SK-N-SH (cell line): ENCODE measurements at regions not wholly inside any gene's neighbourhood (a gene's known extent, or its start where the extent isn't known, plus 50 kb on each side); places are given as distances from the start of the nearest gene placed in this dataset.

Source experiments
- CTCF ChIA-PET: fragments of 300-600, 350-600 bp; formaldehyde crosslinking; extraction: SDS; loops from one replicate; lab custom pipeline; 2021; lab: Yijun Ruan, JAX
- POLR2A ChIA-PET: fragments of 350-600 bp; sonication (Branson Sonifier 250); formaldehyde crosslinking; extraction: SDS; loops from one replicate; lab custom pipeline; 2020; ENCODE audit warnings: antibody characterized with exemption, inconsistent platforms; lab: Yijun Ruan, JAX
- DNase-seq: peaks from one replicate; pipeline ENCODE4 v3.0.0; 2012
- H2AFZ ChIP-seq: fragments of 200-600 bp; sonication (generic); 2 replicates; pipeline ENCODE4 v1.8.1; 2016; ENCODE audit warnings: antibody characterized with exemption, mild to moderate bottlenecking, low read depth
- H3F3A ChIP-seq: fragments of 200-600 bp; sonication (generic); replicated peaks from 2 replicates; pipeline ENCODE3; 2016; ENCODE audit warnings: antibody characterized with exemption, mild to moderate bottlenecking; ENCODE audit not compliant: insufficient read depth
- H3K27ac ChIP-seq, 2 experiments: fragments of 200-500 bp in 1 of 2; fragments of 200-600 bp in 1 of 2; sonication (Bioruptor generic) in 1 of 2; sonication (generic), shearing (Covaris generic) in 1 of 2; 2 replicates each; pipeline versions ENCODE4 v1.5.1 to v1.6.1; 2014 to 2016; ENCODE audit warnings: low read depth in 2 of 2, inconsistent platforms in 1 of 2, low read length in 1 of 2, mild to moderate bottlenecking in 1 of 2, mixed read lengths in 1 of 2
- H3K27me3 ChIP-seq: fragments of 200-600 bp; sonication (generic), shearing (Covaris generic); 2 replicates; pipeline ENCODE4 v1.6.1; 2016; ENCODE audit warnings: mixed run types; ENCODE audit not compliant: insufficient read depth
- H3K36me3 ChIP-seq, 2 experiments: fragments of 200-500 bp in 1 of 2; fragments of 200-600 bp in 1 of 2; sonication (Bioruptor generic) in 1 of 2; sonication (generic) in 1 of 2; replicated peaks in 1 of 2; 2 replicates each; pipeline versions ENCODE3 to v1.5.1; 2014 to 2016; ENCODE audit warnings: low read length in 1 of 2, mild to moderate bottlenecking in 1 of 2; ENCODE audit not compliant: insufficient read depth in 2 of 2, control insufficient read depth in 1 of 2
- H3K4me1 ChIP-seq, 2 experiments: fragments of 200-500 bp in 1 of 2; fragments of 200-600 bp in 1 of 2; sonication (Bioruptor generic) in 1 of 2; sonication (generic), shearing (Covaris generic) in 1 of 2; 2 replicates each; pipeline versions ENCODE4 v1.5.1 to v1.6.1; 2014 to 2016; ENCODE audit warnings: low read depth in 1 of 2, low read length in 1 of 2, mixed run types in 1 of 2; ENCODE audit not compliant: insufficient read depth in 2 of 2, control insufficient read depth in 1 of 2
- H3K4me2 ChIP-seq: fragments of 200-600 bp; sonication (generic), shearing (Covaris generic); 2 replicates; pipeline ENCODE4 v1.6.1; 2017; ENCODE audit warnings: mixed run types
- H3K4me3 ChIP-seq, 2 experiments: fragments of 200-500 bp in 1 of 2; fragments of 200-600 bp in 1 of 2; sonication (Bioruptor generic) in 1 of 2; sonication (generic), shearing (Covaris generic) in 1 of 2; 2 replicates each; pipeline versions ENCODE4 v1.5.1 to v1.8.1; 2014 to 2016; ENCODE audit warnings: low read depth in 2 of 2, inconsistent platforms in 1 of 2, low read length in 1 of 2, mild to moderate bottlenecking in 1 of 2, mixed read lengths in 1 of 2, moderate library complexity in 1 of 2
- H3K79me2 ChIP-seq: fragments of 200-600 bp; sonication (generic); 2 replicates; pipeline ENCODE4 v1.8.1; 2017; ENCODE audit warnings: mild to moderate bottlenecking; ENCODE audit not compliant: insufficient read depth
- H3K9ac ChIP-seq: fragments of 200-600 bp; sonication (generic); 2 replicates; pipeline ENCODE4 v1.6.1; 2017; ENCODE audit warnings: mixed run types
- H3K9me2 ChIP-seq: fragments of 200-600 bp; sonication (generic); 2 replicates; pipeline ENCODE4 v1.6.1; 2017; ENCODE audit warnings: mixed run types
- H3K9me3 ChIP-seq: fragments of 200-600 bp; sonication (generic); 2 replicates; pipeline ENCODE4 v1.6.1; 2017; ENCODE audit warnings: mixed run types, mild to moderate bottlenecking, moderate library complexity
- H4K20me1 ChIP-seq: fragments of 200-600 bp; sonication (generic); 2 replicates; pipeline ENCODE4 v1.6.1; 2017; ENCODE audit warnings: mild to moderate bottlenecking, mixed run types; ENCODE audit not compliant: insufficient read depth
- ELF1 ChIP-seq: IDR thresholded peaks from 2 replicates; pipeline ENCODE4 v1.4.0; 2012
- EZH2phosphoT487 ChIP-seq: fragments of 200-600 bp; sonication (generic); IDR thresholded peaks from 2 replicates; pipeline ENCODE4 v1.6.1; 2017; ENCODE audit warnings: low read depth, mixed run types, mild to moderate bottlenecking, antibody characterized with exemption, moderate library complexity, borderline replicate concordance
- FOSL2 ChIP-seq: IDR thresholded peaks from 2 replicates; pipeline ENCODE4 v1.4.0; 2012; ENCODE audit warnings: low read depth, mild to moderate bottlenecking, moderate library complexity, borderline replicate concordance
- FOXJ3 ChIP-seq: sonication (generic); formaldehyde crosslinking; IDR thresholded peaks from 2 replicates; pipeline ENCODE4 v1.5.1; 2020; ENCODE audit warnings: mild to moderate bottlenecking, missing genetic modification reagents
- FOXM1 ChIP-seq: IDR thresholded peaks from 2 replicates; pipeline ENCODE4 v1.4.0; 2012; ENCODE audit warnings: low read depth, mild to moderate bottlenecking
- GABPA ChIP-seq: IDR thresholded peaks from 2 replicates; pipeline ENCODE4 v1.4.0; 2012; ENCODE audit warnings: low read depth, mild to moderate bottlenecking
- GATA2 ChIP-seq: sonication (generic); formaldehyde crosslinking; IDR thresholded peaks from 2 replicates; pipeline ENCODE4 v1.5.0; 2020; ENCODE audit warnings: mild to moderate bottlenecking, missing genetic modification reagents
- MXI1 ChIP-seq: IDR thresholded peaks from 2 replicates; pipeline ENCODE4 v1.6.1; 2012; ENCODE audit warnings: mild to moderate bottlenecking, low read depth, low read length, improper control_type of control experiment
- NFIC ChIP-seq: IDR thresholded peaks from 2 replicates; pipeline ENCODE4 v1.4.0; 2012; ENCODE audit warnings: borderline replicate concordance
- NRF1 ChIP-seq: IDR thresholded peaks from 2 replicates; pipeline ENCODE4 v1.6.1; 2012; ENCODE audit warnings: low read depth, mild to moderate bottlenecking, low read length
- POLR2AphosphoS5 ChIP-seq: IDR thresholded peaks from 2 replicates; pipeline ENCODE4 v1.6.1; 2012; ENCODE audit warnings: low read depth, low read length
- RAD21 ChIP-seq: IDR thresholded peaks from 2 replicates; pipeline ENCODE4 v1.6.1; 2012; ENCODE audit warnings: mild to moderate bottlenecking, low read length
- RXRA ChIP-seq: IDR thresholded peaks from 2 replicates; pipeline ENCODE4 v1.4.0; 2012; ENCODE audit warnings: low read depth, mild to moderate bottlenecking, borderline replicate concordance
- YY1 ChIP-seq: IDR thresholded peaks from 2 replicates; pipeline ENCODE4 v1.4.0; 2012; ENCODE audit warnings: low read depth, mild to moderate bottlenecking
- WGBS: methylation state at CpG from one replicate; pipeline ENCODE4 v1.1.6; 2017; ENCODE audit warnings: low lambda C conversion rate; 5-methylcytosine and 5-hydroxymethylcytosine counted together
- TF ChIP-seq, protein P1 (sequence below): IDR thresholded peaks from 2 replicates; pipeline ENCODE4 v1.4.0; 2012; ENCODE audit warnings: low read depth, borderline replicate concordance
- TF ChIP-seq, protein P2 (sequence below): IDR thresholded peaks from 2 replicates; pipeline ENCODE4; 2012
- TF ChIP-seq, protein P3 (sequence below): fragments of 150-350 bp; IDR thresholded peaks from 2 replicates; pipeline ENCODE4 v1.6.1; 2017; ENCODE audit warnings: antibody characterized with exemption, low read length, low read depth, borderline replicate concordance
- TF ChIP-seq, protein P4 (sequence below): IDR thresholded peaks from 2 replicates; pipeline ENCODE4 v1.6.1; 2012; ENCODE audit warnings: mild to moderate bottlenecking, low read depth, low read length, moderate library complexity
- TF ChIP-seq, protein P5 (sequence below): IDR thresholded peaks from 2 replicates; pipeline ENCODE4 v1.4.0; 2012; ENCODE audit warnings: low read depth, borderline replicate concordance

DNA sequence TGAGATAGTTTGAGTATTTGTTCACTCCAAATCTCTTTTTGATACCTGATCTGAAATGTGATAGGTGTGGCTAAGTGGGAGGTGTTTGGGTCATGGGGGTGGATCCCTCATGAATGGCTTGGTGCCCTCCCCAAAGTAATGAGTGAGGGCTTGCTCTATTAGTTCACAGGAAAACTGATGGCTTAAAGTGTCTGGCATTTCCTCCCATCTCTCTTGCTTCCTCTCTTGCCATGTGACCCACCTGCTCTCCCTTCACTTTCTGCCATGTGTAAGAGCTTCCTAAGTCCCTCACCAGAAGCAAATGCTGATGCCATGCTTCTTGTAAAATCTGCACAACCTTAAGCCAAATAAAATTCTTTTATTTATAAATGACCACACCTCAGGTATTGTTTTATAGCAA lies 61.1 kb downstream of the MAD2L1 start:
- no peak overlapping the region for H3K4me2 ChIP-seq
- no peaks in the 10 kb centered on the region for H3K9me2 ChIP-seq
- no peaks in the 10 kb centered on the region for H4K20me1 ChIP-seq
- H3K9ac ChIP-seq = no peak overlapping the region
- no peak overlapping the region for H2AFZ ChIP-seq
- peaks cover 0 to 2% of the 10 kb centered on the region in 2 experiments; a peak in 3 of 4 replicates for H3K4me1 ChIP-seq
- no peaks in the 10 kb centered on the region for H3F3A ChIP-seq
- H3K36me3 ChIP-seq = no peaks in the 10 kb centered on the region
- CTCF ChIA-PET = interaction anchor here (1.1 kb wide), 1 partner anchor 45 kb away, joined by 3 read pairs; no protein-coding TSS in a partner anchor
- no peaks in the 10 kb centered on the region for H3K27me3 ChIP-seq
- H3K79me2 ChIP-seq = no peaks in the 10 kb centered on the region
- H3K27ac ChIP-seq = no peak overlapping the region
- no peak for TF ChIP-seq GABPA
- no peak for TF ChIP-seq FOXM1
- TF ChIP-seq EZH2phosphoT487 = no peak
- no peak for TF ChIP-seq POLR2AphosphoS5
- TF ChIP-seq, protein P1, sequence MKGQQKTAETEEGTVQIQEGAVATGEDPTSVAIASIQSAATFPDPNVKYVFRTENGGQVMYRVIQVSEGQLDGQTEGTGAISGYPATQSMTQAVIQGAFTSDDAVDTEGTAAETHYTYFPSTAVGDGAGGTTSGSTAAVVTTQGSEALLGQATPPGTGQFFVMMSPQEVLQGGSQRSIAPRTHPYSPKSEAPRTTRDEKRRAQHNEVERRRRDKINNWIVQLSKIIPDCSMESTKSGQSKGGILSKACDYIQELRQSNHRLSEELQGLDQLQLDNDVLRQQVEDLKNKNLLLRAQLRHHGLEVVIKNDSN = no peak
- TF ChIP-seq RXRA = no peak
- TF ChIP-seq NRF1 = no peak
- TF ChIP-seq, protein P2, sequence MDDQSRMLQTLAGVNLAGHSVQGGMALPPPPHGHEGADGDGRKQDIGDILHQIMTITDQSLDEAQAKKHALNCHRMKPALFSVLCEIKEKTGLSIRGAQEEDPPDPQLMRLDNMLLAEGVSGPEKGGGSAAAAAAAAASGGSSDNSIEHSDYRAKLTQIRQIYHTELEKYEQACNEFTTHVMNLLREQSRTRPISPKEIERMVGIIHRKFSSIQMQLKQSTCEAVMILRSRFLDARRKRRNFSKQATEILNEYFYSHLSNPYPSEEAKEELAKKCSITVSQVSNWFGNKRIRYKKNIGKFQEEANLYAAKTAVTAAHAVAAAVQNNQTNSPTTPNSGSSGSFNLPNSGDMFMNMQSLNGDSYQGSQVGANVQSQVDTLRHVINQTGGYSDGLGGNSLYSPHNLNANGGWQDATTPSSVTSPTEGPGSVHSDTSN = no peak
- no peak for TF ChIP-seq FOSL2
- TF ChIP-seq, protein P3, sequence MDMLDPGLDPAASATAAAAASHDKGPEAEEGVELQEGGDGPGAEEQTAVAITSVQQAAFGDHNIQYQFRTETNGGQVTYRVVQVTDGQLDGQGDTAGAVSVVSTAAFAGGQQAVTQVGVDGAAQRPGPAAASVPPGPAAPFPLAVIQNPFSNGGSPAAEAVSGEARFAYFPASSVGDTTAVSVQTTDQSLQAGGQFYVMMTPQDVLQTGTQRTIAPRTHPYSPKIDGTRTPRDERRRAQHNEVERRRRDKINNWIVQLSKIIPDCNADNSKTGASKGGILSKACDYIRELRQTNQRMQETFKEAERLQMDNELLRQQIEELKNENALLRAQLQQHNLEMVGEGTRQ = no peak
- TF ChIP-seq NFIC = no peak
- TF ChIP-seq RAD21 = no peak
- H3K9me3 ChIP-seq = no peaks in the 10 kb centered on the region
- POLR2A ChIA-PET = no interaction called here
- DNase-seq = no peak
- no peak overlapping the region for H3K4me3 ChIP-seq

DNA sequence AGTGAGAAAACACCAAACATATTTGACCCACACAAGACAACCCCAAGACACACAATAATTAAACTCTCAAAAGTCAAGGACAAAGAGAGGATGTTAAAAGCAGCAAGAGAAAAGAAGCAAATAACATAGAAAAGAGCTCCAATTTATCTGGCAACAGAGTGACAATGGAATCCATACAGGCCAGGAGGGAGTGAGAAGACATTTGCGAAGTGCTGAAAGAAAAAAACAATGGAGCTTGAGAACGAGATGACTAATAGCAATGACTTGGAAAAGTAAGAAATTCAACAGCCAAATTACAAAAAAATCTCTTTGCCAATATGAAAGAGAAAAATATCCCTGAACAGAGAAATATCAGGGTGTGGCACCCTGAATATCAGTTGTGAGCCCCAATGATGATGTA lies 61.6 kb downstream of the MAD2L1 start:
- no peaks in the 10 kb centered on the region for H3K9me3 ChIP-seq
- H3K9me2 ChIP-seq = no peaks in the 10 kb centered on the region
- peaks cover 0 to 3% of the 10 kb centered on the region in 2 experiments; a peak in 3 of 4 replicates for H3K4me1 ChIP-seq
- no peak overlapping the region for H3K27ac ChIP-seq
- no peak overlapping the region for H2AFZ ChIP-seq
- no peak overlapping the region for H3K9ac ChIP-seq
- no peak for DNase-seq
- no peak overlapping the region for H3K4me3 ChIP-seq
- no peaks in the 10 kb centered on the region for H3K79me2 ChIP-seq
- H3K36me3 ChIP-seq = no peaks in the 10 kb centered on the region
- H3K27me3 ChIP-seq = no peaks in the 10 kb centered on the region
- no peaks in the 10 kb centered on the region for H4K20me1 ChIP-seq
- H3K4me2 ChIP-seq = no peak overlapping the region
- no peaks in the 10 kb centered on the region for H3F3A ChIP-seq
- WGBS = 41% methylated on average over 2 of the region's 2 CpGs
- ChIA-PET CTCF (no interaction called here), POLR2A (no interaction called here)
- TF ChIP-seq, protein P4, sequence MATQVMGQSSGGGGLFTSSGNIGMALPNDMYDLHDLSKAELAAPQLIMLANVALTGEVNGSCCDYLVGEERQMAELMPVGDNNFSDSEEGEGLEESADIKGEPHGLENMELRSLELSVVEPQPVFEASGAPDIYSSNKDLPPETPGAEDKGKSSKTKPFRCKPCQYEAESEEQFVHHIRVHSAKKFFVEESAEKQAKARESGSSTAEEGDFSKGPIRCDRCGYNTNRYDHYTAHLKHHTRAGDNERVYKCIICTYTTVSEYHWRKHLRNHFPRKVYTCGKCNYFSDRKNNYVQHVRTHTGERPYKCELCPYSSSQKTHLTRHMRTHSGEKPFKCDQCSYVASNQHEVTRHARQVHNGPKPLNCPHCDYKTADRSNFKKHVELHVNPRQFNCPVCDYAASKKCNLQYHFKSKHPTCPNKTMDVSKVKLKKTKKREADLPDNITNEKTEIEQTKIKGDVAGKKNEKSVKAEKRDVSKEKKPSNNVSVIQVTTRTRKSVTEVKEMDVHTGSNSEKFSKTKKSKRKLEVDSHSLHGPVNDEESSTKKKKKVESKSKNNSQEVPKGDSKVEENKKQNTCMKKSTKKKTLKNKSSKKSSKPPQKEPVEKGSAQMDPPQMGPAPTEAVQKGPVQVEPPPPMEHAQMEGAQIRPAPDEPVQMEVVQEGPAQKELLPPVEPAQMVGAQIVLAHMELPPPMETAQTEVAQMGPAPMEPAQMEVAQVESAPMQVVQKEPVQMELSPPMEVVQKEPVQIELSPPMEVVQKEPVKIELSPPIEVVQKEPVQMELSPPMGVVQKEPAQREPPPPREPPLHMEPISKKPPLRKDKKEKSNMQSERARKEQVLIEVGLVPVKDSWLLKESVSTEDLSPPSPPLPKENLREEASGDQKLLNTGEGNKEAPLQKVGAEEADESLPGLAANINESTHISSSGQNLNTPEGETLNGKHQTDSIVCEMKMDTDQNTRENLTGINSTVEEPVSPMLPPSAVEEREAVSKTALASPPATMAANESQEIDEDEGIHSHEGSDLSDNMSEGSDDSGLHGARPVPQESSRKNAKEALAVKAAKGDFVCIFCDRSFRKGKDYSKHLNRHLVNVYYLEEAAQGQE = no peak
- TF ChIP-seq MXI1 (no peak), YY1 (no peak), NRF1 (no peak), FOXJ3 (CRISPR knock-in tag) (no peak), GATA2 (CRISPR knock-in tag) (no peak), POLR2AphosphoS5 (no peak), ELF1 (no peak), NFIC (no peak)
- TF ChIP-seq, protein P5, sequence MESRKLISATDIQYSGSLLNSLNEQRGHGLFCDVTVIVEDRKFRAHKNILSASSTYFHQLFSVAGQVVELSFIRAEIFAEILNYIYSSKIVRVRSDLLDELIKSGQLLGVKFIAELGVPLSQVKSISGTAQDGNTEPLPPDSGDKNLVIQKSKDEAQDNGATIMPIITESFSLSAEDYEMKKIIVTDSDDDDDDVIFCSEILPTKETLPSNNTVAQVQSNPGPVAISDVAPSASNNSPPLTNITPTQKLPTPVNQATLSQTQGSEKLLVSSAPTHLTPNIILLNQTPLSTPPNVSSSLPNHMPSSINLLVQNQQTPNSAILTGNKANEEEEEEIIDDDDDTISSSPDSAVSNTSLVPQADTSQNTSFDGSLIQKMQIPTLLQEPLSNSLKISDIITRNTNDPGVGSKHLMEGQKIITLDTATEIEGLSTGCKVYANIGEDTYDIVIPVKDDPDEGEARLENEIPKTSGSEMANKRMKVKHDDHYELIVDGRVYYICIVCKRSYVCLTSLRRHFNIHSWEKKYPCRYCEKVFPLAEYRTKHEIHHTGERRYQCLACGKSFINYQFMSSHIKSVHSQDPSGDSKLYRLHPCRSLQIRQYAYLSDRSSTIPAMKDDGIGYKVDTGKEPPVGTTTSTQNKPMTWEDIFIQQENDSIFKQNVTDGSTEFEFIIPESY = no peak
- TF ChIP-seq, protein P1 = no peak
